ENCODE measurements at regions not wholly inside any gene's neighbourhood (a gene's known extent, or its start where the extent isn't known, plus 50 kb on each side); places are given as distances from the start of the nearest gene placed in this dataset.

GRCh38 chr11:36750349-36750748, 152.3 kb upstream of the RAG2 start:
- no peak for DNase-seq (ENCODE audit: low spot score)
- no peak for TF ChIP-seq CTCF (IDR thresholded peaks at IDR 0.05)
- no peak overlapping the region for H3K27ac ChIP-seq
- no peak overlapping the region for H3K4me3 ChIP-seq

- H3K27ac ChIP-seq = no peak overlapping the region
- H3K4me3 ChIP-seq = no peak overlapping the region
- TF ChIP-seq CTCF (IDR thresholded peaks at IDR 0.05) = no peak
- no peak for DNase-seq (ENCODE audit: low spot score)
These were observed 150.8 kb upstream of the RAG2 start for GRCh38 chr11:36748836-36749235.

GRCh38 chr11:36746886-36747710, 149.1 kb upstream of the RAG2 start:
- no peak overlapping the region for H3K4me3 ChIP-seq
- TF ChIP-seq CTCF (IDR thresholded peaks at IDR 0.05) = peak; percentile 80
- peak; percentile 80 for DNase-seq (ENCODE audit: low spot score)
- no peak overlapping the region for H3K27ac ChIP-seq

- peak; percentile 67 for TF ChIP-seq CTCF (IDR thresholded peaks at IDR 0.05)
- Histone ChIP-seq H3K27ac (no peak overlapping the region), H3K4me3 (peak overlapping the region; percentile 49)
- peak; percentile 79 for DNase-seq (ENCODE audit: low spot score)
These were observed 146.5 kb upstream of the RAG2 start for GRCh38 chr11:36744375-36745168.

GRCh38 chr11:36743039-36743438, 145.0 kb upstream of the RAG2 start:
- Histone ChIP-seq H3K27ac (no peak overlapping the region), H3K4me3 (no peak overlapping the region)
- TF ChIP-seq CTCF (IDR thresholded peaks at IDR 0.05) = no peak
- no peak for DNase-seq (ENCODE audit: low spot score)

- no peak overlapping the region for H3K27ac ChIP-seq
- no peak overlapping the region for H3K4me3 ChIP-seq
- DNase-seq (ENCODE audit: low spot score) = no peak
- TF ChIP-seq CTCF (IDR thresholded peaks at IDR 0.05) = no peak
These were observed 143.5 kb upstream of the RAG2 start for GRCh38 chr11:36741515-36741914.

Data from coronary artery (tissue), 2 donors.